Fibroblast of mammary gland (primary cell): ENCODE measurements at regions not wholly inside any gene's neighbourhood (a gene's known extent, or its start where the extent isn't known, plus 50 kb on each side); places are given as distances from the start of the nearest gene placed in this dataset.

ENCODE experiments used
- DNase-seq: peaks from one replicate; pipeline ENCODE4 v3.0.0-alpha.2; 2010; ENCODE audit warnings: low read depth
- H3K4me3 ChIP-seq: 2 replicates; pipeline ENCODE4 v1.5.1; 2011; ENCODE audit warnings: low read depth, mild to moderate bottlenecking, low read length, moderate library complexity; ENCODE audit not compliant: control insufficient read depth
- CTCF ChIP-seq: conservative IDR thresholded peaks from 2 replicates; pipeline ENCODE4 v1.5.1; 2011; ENCODE audit warnings: low read depth, low read length, inconsistent platforms; ENCODE audit not compliant: control insufficient read depth, insufficient read depth

GRCh38 chr5:54722846-54723433, 205.4 kb downstream of the SNX18 start:
- TF ChIP-seq CTCF = no peak
- peak; percentile 31 for DNase-seq
- H3K4me3 ChIP-seq = no peak overlapping the region

DNA sequence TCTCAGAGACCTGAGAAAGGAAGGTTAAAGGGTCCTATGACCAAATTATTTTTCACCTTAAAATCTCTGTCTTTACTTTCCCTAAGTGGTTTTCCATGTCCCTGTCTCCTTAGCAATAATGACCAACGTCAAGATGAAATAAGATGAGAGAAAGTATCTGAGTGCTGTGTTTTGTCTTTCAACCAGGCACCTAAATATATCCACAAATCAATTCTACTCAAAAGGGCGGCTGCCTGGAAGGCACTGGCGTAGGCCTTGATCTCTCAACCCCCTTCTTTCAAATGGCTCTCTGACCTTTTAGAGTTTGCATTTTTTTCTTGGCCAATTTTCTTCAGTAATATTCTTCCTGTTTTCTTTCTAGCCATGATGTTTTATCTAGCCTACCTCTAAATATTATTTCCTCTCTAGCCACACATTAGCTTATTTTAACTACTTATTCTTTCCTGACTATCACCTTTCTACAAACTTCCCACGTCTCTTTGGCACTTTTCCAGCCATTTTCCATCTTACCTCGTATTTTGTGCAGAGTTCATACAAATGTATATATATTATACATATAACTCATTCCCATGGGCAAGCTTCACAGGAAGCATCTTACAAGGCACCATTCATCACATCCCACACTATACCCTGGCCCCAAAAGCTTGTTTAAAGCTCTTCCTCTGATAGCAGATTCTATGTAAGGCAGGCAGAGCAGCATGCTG, 204.5 kb downstream of the SNX18 start:
- DNase-seq = no peak
- TF ChIP-seq CTCF = no peak
- H3K4me3 ChIP-seq = no peak overlapping the region

GRCh38 chr5:54721116-54721515, 203.6 kb downstream of the SNX18 start:
- DNase-seq = no peak
- no peak overlapping the region for H3K4me3 ChIP-seq
- TF ChIP-seq CTCF = no peak

- no peak for DNase-seq
- no peak overlapping the region for H3K4me3 ChIP-seq
- no peak for TF ChIP-seq CTCF
These were observed 202.8 kb downstream of the SNX18 start for GRCh38 chr5:54720341-54720740.

- no peak overlapping the region for H3K4me3 ChIP-seq
- no peak for TF ChIP-seq CTCF
- DNase-seq = peak; percentile 80
These were observed 202.1 kb downstream of the SNX18 start for GRCh38 chr5:54719384-54720283.

GRCh38 chr5:54718656-54719055, 201.1 kb downstream of the SNX18 start:
- H3K4me3 ChIP-seq = no peak overlapping the region
- DNase-seq = peak; percentile 61
- no peak for TF ChIP-seq CTCF
